Esophagus squamous epithelium (tissue), 4 donors: ENCODE measurements at regions not wholly inside any gene's neighbourhood (a gene's known extent, or its start where the extent isn't known, plus 50 kb on each side); places are given as distances from the start of the nearest gene placed in this dataset.

Experiments
- POLR2A ChIP-seq, 4 donors: fragments of 450-650 bp; IDR thresholded peaks; one replicate each; pipeline ENCODE4 v1.6.1; 2017; ENCODE audit warnings: antibody characterized with exemption in 4 of 4, mild to moderate bottlenecking in 4 of 4, moderate library complexity in 3 of 4
- TF ChIP-seq, protein P1 (sequence below), 6 experiments: fragments of 450-650 bp in 4 of 6; fragments of 200-600 bp in 2 of 6; sonication (generic) in 2 of 6; IDR thresholded peaks; one replicate each; pipeline ENCODE4 v1.5.1; 2016 to 2019; ENCODE audit warnings: antibody characterized with exemption in 6 of 6, mild to moderate bottlenecking in 4 of 6, moderate library complexity in 4 of 6

DNA sequence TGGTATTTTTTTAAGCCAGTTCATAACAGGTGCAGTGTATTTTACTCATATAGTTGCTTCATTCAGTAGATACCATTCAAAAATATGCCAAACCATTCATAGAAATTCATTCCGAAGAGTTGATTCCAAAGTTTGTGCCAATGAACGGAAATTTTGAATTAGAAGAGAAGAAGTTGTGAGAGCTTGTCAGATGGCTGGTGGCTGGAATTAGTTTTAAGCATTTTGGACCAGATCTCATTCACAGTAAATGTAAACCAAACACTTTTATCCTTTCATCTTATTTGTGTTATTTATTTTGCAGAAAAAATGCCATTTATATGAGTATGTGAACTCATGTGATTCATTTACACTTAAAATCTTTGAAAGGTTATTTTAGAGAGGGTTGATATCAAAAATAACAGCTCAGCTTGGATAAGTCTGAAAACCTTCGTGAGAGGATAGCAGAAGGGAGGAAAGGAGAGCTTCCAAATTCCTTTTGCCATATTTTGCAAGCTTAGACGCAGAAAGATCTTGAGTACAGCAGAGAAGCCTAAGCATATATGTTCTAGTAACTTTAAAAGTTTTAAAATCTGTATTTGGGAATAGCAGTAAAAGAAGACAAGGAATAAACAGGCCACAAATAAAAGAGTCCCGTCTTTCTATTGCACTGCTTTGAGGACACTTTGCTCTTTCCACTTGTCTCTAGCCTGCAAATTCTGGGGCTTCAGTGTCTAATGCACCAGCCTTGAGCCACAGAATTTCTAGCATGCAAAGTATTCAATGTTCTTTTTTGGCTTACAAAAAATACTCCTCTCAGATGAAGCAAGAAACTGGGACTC is 253.6 kb upstream of the FLRT2 start:
- TF ChIP-seq, protein P1, sequence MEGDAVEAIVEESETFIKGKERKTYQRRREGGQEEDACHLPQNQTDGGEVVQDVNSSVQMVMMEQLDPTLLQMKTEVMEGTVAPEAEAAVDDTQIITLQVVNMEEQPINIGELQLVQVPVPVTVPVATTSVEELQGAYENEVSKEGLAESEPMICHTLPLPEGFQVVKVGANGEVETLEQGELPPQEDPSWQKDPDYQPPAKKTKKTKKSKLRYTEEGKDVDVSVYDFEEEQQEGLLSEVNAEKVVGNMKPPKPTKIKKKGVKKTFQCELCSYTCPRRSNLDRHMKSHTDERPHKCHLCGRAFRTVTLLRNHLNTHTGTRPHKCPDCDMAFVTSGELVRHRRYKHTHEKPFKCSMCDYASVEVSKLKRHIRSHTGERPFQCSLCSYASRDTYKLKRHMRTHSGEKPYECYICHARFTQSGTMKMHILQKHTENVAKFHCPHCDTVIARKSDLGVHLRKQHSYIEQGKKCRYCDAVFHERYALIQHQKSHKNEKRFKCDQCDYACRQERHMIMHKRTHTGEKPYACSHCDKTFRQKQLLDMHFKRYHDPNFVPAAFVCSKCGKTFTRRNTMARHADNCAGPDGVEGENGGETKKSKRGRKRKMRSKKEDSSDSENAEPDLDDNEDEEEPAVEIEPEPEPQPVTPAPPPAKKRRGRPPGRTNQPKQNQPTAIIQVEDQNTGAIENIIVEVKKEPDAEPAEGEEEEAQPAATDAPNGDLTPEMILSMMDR (IDR thresholded peaks at IDR 0.05) = no peak
- TF ChIP-seq POLR2A (IDR thresholded peaks at IDR 0.05) = no peak
